ENCODE measurements at regions not wholly inside any gene's neighbourhood (a gene's known extent, or its start where the extent isn't known, plus 50 kb on each side); places are given as distances from the start of the nearest gene placed in this dataset.

DNA sequence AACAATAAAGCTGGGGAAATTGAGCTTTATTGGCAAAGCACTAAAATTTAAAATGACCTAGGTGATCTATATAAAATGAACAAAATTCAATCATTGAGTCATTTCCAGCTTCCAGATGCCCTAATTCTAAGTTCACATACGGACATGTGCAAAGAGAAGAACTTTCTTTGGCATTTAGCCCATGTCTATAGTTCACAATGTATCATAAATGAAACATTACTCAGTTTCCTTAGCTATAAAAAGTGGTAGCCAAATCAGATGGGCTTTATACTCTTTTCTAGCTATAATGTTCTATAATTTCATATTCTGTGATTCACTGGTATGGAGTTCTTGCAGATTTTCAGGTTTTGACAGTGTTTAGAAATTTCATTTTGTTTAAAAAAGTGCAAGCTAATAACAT is 327.4 kb downstream of the KCTD8 start:
- TF ChIP-seq, protein P1, sequence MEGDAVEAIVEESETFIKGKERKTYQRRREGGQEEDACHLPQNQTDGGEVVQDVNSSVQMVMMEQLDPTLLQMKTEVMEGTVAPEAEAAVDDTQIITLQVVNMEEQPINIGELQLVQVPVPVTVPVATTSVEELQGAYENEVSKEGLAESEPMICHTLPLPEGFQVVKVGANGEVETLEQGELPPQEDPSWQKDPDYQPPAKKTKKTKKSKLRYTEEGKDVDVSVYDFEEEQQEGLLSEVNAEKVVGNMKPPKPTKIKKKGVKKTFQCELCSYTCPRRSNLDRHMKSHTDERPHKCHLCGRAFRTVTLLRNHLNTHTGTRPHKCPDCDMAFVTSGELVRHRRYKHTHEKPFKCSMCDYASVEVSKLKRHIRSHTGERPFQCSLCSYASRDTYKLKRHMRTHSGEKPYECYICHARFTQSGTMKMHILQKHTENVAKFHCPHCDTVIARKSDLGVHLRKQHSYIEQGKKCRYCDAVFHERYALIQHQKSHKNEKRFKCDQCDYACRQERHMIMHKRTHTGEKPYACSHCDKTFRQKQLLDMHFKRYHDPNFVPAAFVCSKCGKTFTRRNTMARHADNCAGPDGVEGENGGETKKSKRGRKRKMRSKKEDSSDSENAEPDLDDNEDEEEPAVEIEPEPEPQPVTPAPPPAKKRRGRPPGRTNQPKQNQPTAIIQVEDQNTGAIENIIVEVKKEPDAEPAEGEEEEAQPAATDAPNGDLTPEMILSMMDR (IDR thresholded peaks at IDR 0.05; ENCODE audit: low read length): no peak
- TF ChIP-seq EZH2 (optimal IDR thresholded peaks at IDR 0.05; ENCODE audit: low read depth, low read length): no peak
- no peak for TF ChIP-seq EZH2phosphoT487 (IDR thresholded peaks at IDR 0.05; ENCODE audit: low read length)

All from MM.1S (cell line).